Muscle layer of colon (tissue), 2 donors: ENCODE measurements at regions not wholly inside any gene's neighbourhood (a gene's known extent, or its start where the extent isn't known, plus 50 kb on each side); places are given as distances from the start of the nearest gene placed in this dataset.
"Not testable (repeated sequence)": the region's sequence is repeated elsewhere in the genome, so short reads cannot be mapped to it uniquely, and the experiment has no call there.

Experiments
- H3K27ac ChIP-seq: one replicate; pipeline ENCODE4 v1.7.0; 2013; ENCODE audit warnings: low read depth, mild to moderate bottlenecking, low read length, moderate library complexity
- H3K27me3 ChIP-seq, 2 donors: one replicate each; pipeline ENCODE4 v1.7.0; 2013; ENCODE audit warnings: low read length in 2 of 2, mild to moderate bottlenecking in 2 of 2; ENCODE audit not compliant: insufficient read depth in 2 of 2, control insufficient read depth in 1 of 2
- H3K36me3 ChIP-seq: one replicate; pipeline ENCODE4 v1.7.0; 2013; ENCODE audit warnings: mild to moderate bottlenecking, low read length; ENCODE audit not compliant: insufficient read depth
- H3K4me1 ChIP-seq: one replicate; pipeline ENCODE4 v1.7.0; 2013; ENCODE audit warnings: mild to moderate bottlenecking, low read length; ENCODE audit not compliant: insufficient read depth
- H3K4me3 ChIP-seq, 2 donors: one replicate each; pipeline ENCODE4 v1.7.0; 2013; ENCODE audit warnings: low read length in 2 of 2, low read depth in 1 of 2, mild to moderate bottlenecking in 1 of 2, moderate library complexity in 1 of 2
- H3K9ac ChIP-seq: one replicate; pipeline ENCODE4 v1.7.0; 2013; ENCODE audit warnings: low read length
- H3K9me3 ChIP-seq: one replicate; pipeline ENCODE4 v1.7.0; 2013; ENCODE audit warnings: mild to moderate bottlenecking, low read length
- donor health status: abdominal sarcoma.
- donor health status: Adenocarcinoma of cecum.

DNA sequence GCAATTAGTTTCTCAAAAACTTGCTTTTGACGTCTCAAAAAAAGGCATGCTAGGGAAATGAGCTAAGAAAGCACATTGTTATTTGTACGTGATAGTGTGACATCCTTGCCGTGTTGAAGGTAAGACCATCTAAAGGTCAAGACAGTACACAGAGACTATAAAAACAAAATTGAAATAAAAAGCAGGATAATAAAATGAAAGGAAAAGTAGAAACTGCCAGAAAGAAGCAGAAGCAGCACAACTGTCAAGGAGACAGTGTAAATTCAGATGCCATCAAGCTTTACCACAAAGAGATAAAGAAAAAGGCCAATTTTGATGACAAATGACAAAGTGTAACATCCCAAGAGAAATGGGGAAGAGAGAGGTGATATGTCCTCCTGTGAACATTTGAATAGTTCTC, 76.5 kb downstream of the RGS2 start:
- H3K4me3 ChIP-seq, H3K27me3 ChIP-seq, H3K36me3 ChIP-seq, H3K9ac ChIP-seq, H3K9me3 ChIP-seq, H3K4me1 ChIP-seq, H3K27ac ChIP-seq: not testable (repeated sequence)

DNA sequence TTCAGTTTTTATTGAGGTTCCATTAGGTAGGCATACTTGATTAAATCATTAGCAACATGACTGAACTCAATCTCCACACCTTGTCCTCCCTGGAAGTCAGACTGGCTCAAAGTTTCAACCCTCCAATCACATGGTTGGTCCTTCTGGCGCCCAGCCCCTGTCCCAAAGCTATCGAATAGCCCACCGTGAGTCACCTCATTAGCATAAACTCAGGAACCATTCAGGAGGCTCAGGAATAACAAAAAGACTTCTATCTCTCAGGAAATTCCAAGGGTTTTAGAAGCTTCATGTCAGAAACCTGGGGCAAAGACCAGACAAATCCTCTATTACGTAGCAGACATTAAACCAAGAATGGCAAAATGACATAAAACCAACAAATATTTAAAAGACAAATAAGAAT, 78.6 kb downstream of the RGS2 start:
- Histone ChIP-seq H3K4me3 (no peak overlapping the region), H3K4me1 (peaks cover 6% of the 10 kb centered on the region), H3K9me3 (no peaks in the 10 kb centered on the region), H3K36me3 (no peaks in the 10 kb centered on the region), H3K27me3 (no peaks in the 10 kb centered on the region), H3K9ac (no peak overlapping the region), H3K27ac (no peak overlapping the region)

GRCh38 chr1:192888574-192888973, 79.7 kb downstream of the RGS2 start:
- Histone ChIP-seq H3K9ac (no peak overlapping the region), H3K4me1 (peaks cover 17% of the 10 kb centered on the region), H3K36me3 (no peaks in the 10 kb centered on the region), H3K9me3 (no peaks in the 10 kb centered on the region), H3K4me3 (no peak overlapping the region), H3K27me3 (no peaks in the 10 kb centered on the region), H3K27ac (no peak overlapping the region)

DNA sequence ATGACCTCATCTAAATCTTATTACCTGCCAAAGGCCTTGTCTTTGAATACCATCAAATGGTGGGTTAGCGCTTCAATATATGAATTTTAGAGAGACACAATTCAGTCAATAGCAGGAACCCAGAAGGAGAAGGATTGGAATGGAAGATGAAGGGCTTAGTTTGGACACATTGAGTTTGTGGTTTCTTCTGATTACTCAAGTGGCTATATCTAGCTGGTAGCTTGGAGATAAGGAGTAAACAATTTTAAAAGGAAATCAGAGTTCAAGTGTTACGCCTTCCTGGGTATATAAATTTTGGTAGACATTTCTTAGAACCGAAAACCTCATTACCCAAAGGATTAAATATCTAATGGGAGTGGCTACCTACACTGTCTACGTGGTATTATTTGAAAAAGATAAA, 80.2 kb downstream of the RGS2 start:
- Histone ChIP-seq H3K9me3 (no peaks in the 10 kb centered on the region), H3K4me1 (peaks cover 20% of the 10 kb centered on the region), H3K36me3 (no peaks in the 10 kb centered on the region), H3K27ac (no peak overlapping the region), H3K27me3 (no peaks in the 10 kb centered on the region), H3K4me3 (no peak overlapping the region), H3K9ac (no peak overlapping the region)

GRCh38 chr1:192890134-192890533, 81.3 kb downstream of the RGS2 start:
- no peaks in the 10 kb centered on the region for H3K9me3 ChIP-seq
- H3K4me1 ChIP-seq, result peaks cover 20% of the 10 kb centered on the region
- no peak overlapping the region for H3K9ac ChIP-seq
- H3K27me3 ChIP-seq, result no peaks in the 10 kb centered on the region
- no peak overlapping the region for H3K4me3 ChIP-seq
- peak overlapping the region; percentile 44 for H3K27ac ChIP-seq
- no peaks in the 10 kb centered on the region for H3K36me3 ChIP-seq

DNA sequence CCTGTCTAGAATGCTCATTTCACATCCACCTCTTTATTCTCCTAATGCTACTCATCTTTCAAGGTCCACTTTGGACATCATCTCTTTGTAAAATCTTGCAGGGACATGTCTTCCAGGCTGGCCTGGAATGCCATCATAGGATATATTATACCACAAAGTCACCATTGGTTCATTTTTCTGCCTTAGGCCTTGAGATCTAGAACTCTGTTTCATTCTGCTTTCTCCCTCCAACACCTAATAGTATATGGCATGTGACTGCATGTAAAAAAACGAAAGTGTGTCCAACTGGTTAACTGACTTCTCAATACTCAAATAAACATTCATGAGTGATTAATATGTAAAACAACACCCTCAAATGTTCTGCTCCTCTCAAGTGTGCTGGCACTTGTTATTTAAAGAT, 84.1 kb downstream of the RGS2 start:
- no peak overlapping the region for H3K4me3 ChIP-seq
- H3K27ac ChIP-seq, result no peak overlapping the region
- no peaks in the 10 kb centered on the region for H3K27me3 ChIP-seq
- H3K9me3 ChIP-seq, result no peaks in the 10 kb centered on the region
- no peak overlapping the region for H3K9ac ChIP-seq
- peaks cover 20% of the 10 kb centered on the region for H3K4me1 ChIP-seq
- H3K36me3 ChIP-seq, result no peaks in the 10 kb centered on the region

GRCh38 chr1:192895487-192895886, 86.6 kb downstream of the RGS2 start:
- H3K4me3 ChIP-seq, H3K9me3 ChIP-seq, H3K9ac ChIP-seq, H3K36me3 ChIP-seq, H3K27ac ChIP-seq, H3K27me3 ChIP-seq: not testable (repeated sequence)
- peaks cover 15% of the 10 kb centered on the region for H3K4me1 ChIP-seq

DNA sequence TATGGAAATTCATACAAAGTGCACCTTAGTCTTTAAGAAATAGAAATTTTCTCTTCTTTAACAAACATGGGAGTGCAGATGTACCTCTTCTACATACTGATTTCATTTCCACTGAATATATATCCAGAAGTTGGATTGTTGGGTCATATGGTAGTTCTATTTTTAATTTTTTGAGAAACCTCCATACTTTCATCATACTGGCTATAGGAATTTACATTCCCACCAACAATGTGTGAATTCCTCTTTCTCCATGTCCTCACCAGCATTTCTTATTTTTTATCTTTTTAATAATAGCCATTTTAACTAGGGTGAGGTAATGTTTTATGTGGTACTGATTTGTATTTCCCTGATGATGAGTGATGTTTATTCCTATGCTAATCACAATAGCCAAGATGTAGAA, 87.5 kb downstream of the RGS2 start:
- H3K27ac ChIP-seq, result no peak overlapping the region
- no peak overlapping the region for H3K4me3 ChIP-seq
- H3K36me3 ChIP-seq, result no peaks in the 10 kb centered on the region
- no peak overlapping the region for H3K9ac ChIP-seq
- H3K27me3 ChIP-seq, result no peaks in the 10 kb centered on the region
- peaks cover 13% of the 10 kb centered on the region for H3K4me1 ChIP-seq
- H3K9me3 ChIP-seq, result no peaks in the 10 kb centered on the region

DNA sequence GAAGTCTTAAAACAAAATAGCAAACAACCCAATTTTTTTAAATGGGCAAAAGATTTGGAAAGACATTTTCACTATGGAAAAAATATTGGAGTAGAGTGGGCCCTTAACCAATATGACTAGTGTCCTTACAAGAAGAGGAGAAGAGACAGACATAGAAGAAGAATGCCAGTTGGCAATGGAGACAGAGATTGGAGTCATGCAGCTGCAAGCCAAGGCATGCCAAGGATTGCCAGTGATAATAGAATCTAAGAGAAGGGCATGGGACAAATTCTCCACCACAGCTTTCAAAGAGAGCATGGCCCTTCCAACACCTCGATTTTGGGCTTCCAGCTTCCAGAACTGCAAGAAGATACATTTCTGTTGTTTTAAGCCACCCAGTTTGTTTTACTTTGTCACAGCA, 92.7 kb downstream of the RGS2 start:
- Histone ChIP-seq H3K9me3 (no peaks in the 10 kb centered on the region), H3K27me3 (no peaks in the 10 kb centered on the region), H3K36me3 (no peaks in the 10 kb centered on the region), H3K4me1 (no peaks in the 10 kb centered on the region), H3K27ac (no peak overlapping the region), H3K9ac (no peak overlapping the region), H3K4me3 (no peak overlapping the region)

DNA sequence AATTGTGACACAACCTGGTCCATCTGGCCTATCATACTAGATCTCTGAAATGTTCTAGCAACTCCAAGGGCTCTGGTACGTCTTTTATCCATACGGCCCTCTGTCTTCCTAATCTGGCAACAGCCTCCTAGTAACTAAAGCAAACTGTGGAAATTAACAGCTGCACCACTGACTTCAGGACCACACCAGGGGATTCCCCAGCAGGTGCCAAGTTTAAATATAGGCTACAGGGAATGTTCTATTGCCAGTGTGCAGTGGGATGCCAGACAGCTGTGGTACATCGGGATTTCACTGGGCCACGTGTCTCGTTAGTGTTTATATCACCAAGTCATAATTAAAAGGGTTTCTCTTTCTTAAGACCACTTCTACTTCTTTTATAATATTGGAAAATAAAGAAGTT, 94.3 kb downstream of the RGS2 start:
- H3K27me3 ChIP-seq, result no peaks in the 10 kb centered on the region
- H3K27ac ChIP-seq, result peak overlapping the region; percentile 63
- no peaks in the 10 kb centered on the region for H3K9me3 ChIP-seq
- H3K9ac ChIP-seq, result no peak overlapping the region
- no peak overlapping the region for H3K4me3 ChIP-seq
- peaks cover 4% of the 10 kb centered on the region for H3K4me1 ChIP-seq
- H3K36me3 ChIP-seq, result no peaks in the 10 kb centered on the region

GRCh38 chr1:192904438-192904895, 95.6 kb downstream of the RGS2 start:
- no peak overlapping the region for H3K4me3 ChIP-seq

DNA sequence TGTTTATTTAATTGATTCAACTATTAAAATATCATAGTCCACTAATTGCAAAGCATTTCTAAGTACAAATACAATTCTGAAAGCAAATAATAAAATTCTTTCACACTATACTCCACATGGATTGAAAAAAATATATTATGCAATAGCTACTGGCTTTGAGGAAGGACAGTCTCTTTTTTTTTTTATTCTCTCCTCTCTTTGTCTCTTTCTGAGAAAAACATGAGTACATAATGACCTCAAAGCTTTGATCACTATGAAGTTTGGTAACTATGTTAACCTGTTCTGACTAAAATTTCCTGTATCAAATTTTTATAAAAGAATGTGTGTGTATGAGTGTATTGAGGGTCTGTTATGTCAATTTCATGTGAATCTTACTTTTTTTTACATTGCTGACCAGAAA, 96.2 kb downstream of the RGS2 start:
- no peak overlapping the region for H3K9ac ChIP-seq
- H3K4me1 ChIP-seq, result peaks cover 12% of the 10 kb centered on the region
- H3K27me3 ChIP-seq, result no peaks in the 10 kb centered on the region
- H3K4me3 ChIP-seq, result no peak overlapping the region
- H3K9me3 ChIP-seq, result no peaks in the 10 kb centered on the region
- H3K27ac ChIP-seq, result peak overlapping the region; percentile 61
- no peaks in the 10 kb centered on the region for H3K36me3 ChIP-seq

More at GRCh38 chr1:192904438-192904895, 95.6 kb downstream of the RGS2 start:
- H3K36me3 ChIP-seq, result no peaks in the 10 kb centered on the region
- H3K9me3 ChIP-seq, result no peaks in the 10 kb centered on the region
- peak overlapping the region; percentile 61 for H3K27ac ChIP-seq
- no peaks in the 10 kb centered on the region for H3K27me3 ChIP-seq
- H3K4me1 ChIP-seq, result peaks cover 12% of the 10 kb centered on the region
- no peak overlapping the region for H3K9ac ChIP-seq
